ENCODE measurements at regions not wholly inside any gene's neighbourhood (a gene's known extent, or its start where the extent isn't known, plus 50 kb on each side); places are given as distances from the start of the nearest gene placed in this dataset.

- peaks cover 0 to 1% (median 0%) of the 10 kb centered on the region in 5 experiments for H3K9me3 ChIP-seq (ENCODE audit: control extremely low read depth in 1 of 5, control insufficient read depth in 4 of 5, insufficient read depth in 2 of 5, low read depth in 1 of 5, low read length in 4 of 5)
- CTCF ChIA-PET, result interaction anchor here (1.5 kb wide), 1 partner anchor 121 kb away, joined by 3 read pairs; no protein-coding TSS in a partner anchor
- DNase-seq, result no peak
- H3K27me3 ChIP-seq (replicated peaks in 2 of 5; ENCODE audit: control insufficient read depth in 4 of 5, insufficient read depth in 5 of 5, low read length in 4 of 5), result no peaks in the 10 kb centered on the region
- no peaks in the 10 kb centered on the region for H3K36me3 ChIP-seq (ENCODE audit: control insufficient read depth in 4 of 4, insufficient read depth in 4 of 4, low read length in 3 of 4)
- POLR2A ChIA-PET, result no interaction called here
- peaks cover 0 to 8% (median 2%) of the 10 kb centered on the region in 4 experiments for H3K4me1 ChIP-seq (ENCODE audit: control extremely low read depth in 1 of 4, control insufficient read depth in 4 of 4, insufficient read depth in 4 of 4, low read length in 3 of 4)
- 96% methylated on average over 3 of the region's 3 CpGs for WGBS (ENCODE audit: insufficient coverage)
- H3K27ac ChIP-seq (ENCODE audit: insufficient read depth in 1 of 2, low read depth in 1 of 2, low read length in 2 of 2, poor library complexity in 1 of 2, severe bottlenecking in 2 of 2), result no peak overlapping the region
- H3K4me3 ChIP-seq (ENCODE audit: control insufficient read depth in 1 of 7, extremely low read depth in 1 of 7, insufficient read depth in 4 of 7, low read depth in 2 of 7, low read length in 6 of 7), result no peak overlapping the region
These were observed 122.9 kb upstream of the SPRY2 start for GRCh38 chr13:80463673-80464352.

GRCh38 chr13:80462567-80462966 is 121.6 kb upstream of the SPRY2 start:
- Histone ChIP-seq H3K36me3 (ENCODE audit: control insufficient read depth in 4 of 4, insufficient read depth in 4 of 4, low read length in 3 of 4) (no peaks in the 10 kb centered on the region), H3K4me1 (ENCODE audit: control extremely low read depth in 1 of 4, control insufficient read depth in 4 of 4, insufficient read depth in 4 of 4, low read length in 3 of 4) (peaks cover 0 to 8% (median 2%) of the 10 kb centered on the region in 4 experiments), H3K9me3 (ENCODE audit: control extremely low read depth in 1 of 5, control insufficient read depth in 4 of 5, insufficient read depth in 2 of 5, low read depth in 1 of 5, low read length in 4 of 5) (peaks cover 0 to 1% (median 0%) of the 10 kb centered on the region in 5 experiments), H3K27ac (ENCODE audit: insufficient read depth in 1 of 2, low read depth in 1 of 2, low read length in 2 of 2, poor library complexity in 1 of 2, severe bottlenecking in 2 of 2) (no peak overlapping the region), H3K27me3 (replicated peaks in 2 of 5; ENCODE audit: control insufficient read depth in 4 of 5, insufficient read depth in 5 of 5, low read length in 4 of 5) (no peaks in the 10 kb centered on the region), H3K4me3 (ENCODE audit: control insufficient read depth in 1 of 7, extremely low read depth in 1 of 7, insufficient read depth in 4 of 7, low read depth in 2 of 7, low read length in 6 of 7) (no peak overlapping the region)
- POLR2A ChIA-PET, result no interaction called here
- CTCF ChIA-PET, result interaction anchor here (1.3 to 1.5 kb wide), 2 partner anchors 26 to 120 kb away, joined by 3 read pairs; no protein-coding TSS in a partner anchor
- peak in 1 of 3 donors; percentile 19 for DNase-seq

- no peak overlapping the region for H3K27ac ChIP-seq (ENCODE audit: insufficient read depth in 1 of 2, low read depth in 1 of 2, low read length in 2 of 2, poor library complexity in 1 of 2, severe bottlenecking in 2 of 2)
- no peak overlapping the region for H3K4me3 ChIP-seq (ENCODE audit: control insufficient read depth in 1 of 7, extremely low read depth in 1 of 7, insufficient read depth in 4 of 7, low read depth in 2 of 7, low read length in 6 of 7)
- WGBS (ENCODE audit: insufficient coverage), result no CpG with 5 or more reads among the region's 1 CpG
- ChIA-PET CTCF (interaction anchor here (1.3 to 1.5 kb wide), 2 partner anchors 26 to 119 kb away, joined by 3 read pairs; no protein-coding TSS in a partner anchor), POLR2A (no interaction called here)
- H3K36me3 ChIP-seq (ENCODE audit: control insufficient read depth in 4 of 4, insufficient read depth in 4 of 4, low read length in 3 of 4), result no peaks in the 10 kb centered on the region
- H3K9me3 ChIP-seq (ENCODE audit: control extremely low read depth in 1 of 5, control insufficient read depth in 4 of 5, insufficient read depth in 2 of 5, low read depth in 1 of 5, low read length in 4 of 5), result peaks cover 0 to 1% (median 0%) of the 10 kb centered on the region in 5 experiments
- no peaks in the 10 kb centered on the region for H3K27me3 ChIP-seq (replicated peaks in 2 of 5; ENCODE audit: control insufficient read depth in 4 of 5, insufficient read depth in 5 of 5, low read length in 4 of 5)
- peaks cover 0 to 8% (median 2%) of the 10 kb centered on the region in 4 experiments for H3K4me1 ChIP-seq (ENCODE audit: control extremely low read depth in 1 of 4, control insufficient read depth in 4 of 4, insufficient read depth in 4 of 4, low read length in 3 of 4)
- DNase-seq, result no peak
These were observed 121.1 kb upstream of the SPRY2 start for GRCh38 chr13:80462037-80462436.

GRCh38 chr13:80458543-80458942 is 117.6 kb upstream of the SPRY2 start:
- Histone ChIP-seq H3K27ac (ENCODE audit: insufficient read depth in 1 of 2, low read depth in 1 of 2, low read length in 2 of 2, poor library complexity in 1 of 2, severe bottlenecking in 2 of 2) (no peak overlapping the region), H3K27me3 (replicated peaks in 2 of 5; ENCODE audit: control insufficient read depth in 4 of 5, insufficient read depth in 5 of 5, low read length in 4 of 5) (no peaks in the 10 kb centered on the region), H3K4me3 (ENCODE audit: control insufficient read depth in 1 of 7, extremely low read depth in 1 of 7, insufficient read depth in 4 of 7, low read depth in 2 of 7, low read length in 6 of 7) (no peak overlapping the region), H3K36me3 (ENCODE audit: control insufficient read depth in 4 of 4, insufficient read depth in 4 of 4, low read length in 3 of 4) (no peaks in the 10 kb centered on the region), H3K9me3 (ENCODE audit: control extremely low read depth in 1 of 5, control insufficient read depth in 4 of 5, insufficient read depth in 2 of 5, low read depth in 1 of 5, low read length in 4 of 5) (no peaks in the 10 kb centered on the region), H3K4me1 (ENCODE audit: control extremely low read depth in 1 of 4, control insufficient read depth in 4 of 4, insufficient read depth in 4 of 4, low read length in 3 of 4) (peaks cover 4 to 16% (median 8%) of the 10 kb centered on the region in 4 experiments)
- ChIA-PET CTCF (no interaction called here), POLR2A (no interaction called here)
- no peak for DNase-seq
- 93% methylated on average over 2 of the region's 2 CpGs for WGBS (ENCODE audit: insufficient coverage)

GRCh38 chr13:80454245-80454644 is 113.3 kb upstream of the SPRY2 start:
- Histone ChIP-seq H3K36me3 (ENCODE audit: control insufficient read depth in 4 of 4, insufficient read depth in 4 of 4, low read length in 3 of 4) (no peaks in the 10 kb centered on the region), H3K9me3 (ENCODE audit: control extremely low read depth in 1 of 5, control insufficient read depth in 4 of 5, insufficient read depth in 2 of 5, low read depth in 1 of 5, low read length in 4 of 5) (peaks cover 0 to 3% (median 0%) of the 10 kb centered on the region in 5 experiments), H3K27ac (ENCODE audit: insufficient read depth in 1 of 2, low read depth in 1 of 2, low read length in 2 of 2, poor library complexity in 1 of 2, severe bottlenecking in 2 of 2) (peak overlapping the region in 1 of 2 experiments; percentile 78), H3K27me3 (replicated peaks in 2 of 5; ENCODE audit: control insufficient read depth in 4 of 5, insufficient read depth in 5 of 5, low read length in 4 of 5) (no peaks in the 10 kb centered on the region), H3K4me3 (ENCODE audit: control insufficient read depth in 1 of 7, extremely low read depth in 1 of 7, insufficient read depth in 4 of 7, low read depth in 2 of 7, low read length in 6 of 7) (no peak overlapping the region), H3K4me1 (ENCODE audit: control extremely low read depth in 1 of 4, control insufficient read depth in 4 of 4, insufficient read depth in 4 of 4, low read length in 3 of 4) (peaks cover 17 to 40% (median 31%) of the 10 kb centered on the region in 4 experiments)
- POLR2A ChIA-PET, result no interaction called here
- CTCF ChIA-PET, result interaction anchor here (1.6 kb wide), 1 partner anchor 17 kb away, joined by 5 read pairs; no protein-coding TSS in a partner anchor
- no CpG with 5 or more reads among the region's 1 CpG for WGBS (ENCODE audit: insufficient coverage)
- peak; percentile 95 to 99 (median 97) for DNase-seq

- ChIA-PET CTCF (no interaction called here), POLR2A (no interaction called here)
- Histone ChIP-seq H3K36me3 (ENCODE audit: control insufficient read depth in 4 of 4, insufficient read depth in 4 of 4, low read length in 3 of 4) (no peaks in the 10 kb centered on the region), H3K27ac (ENCODE audit: insufficient read depth in 1 of 2, low read depth in 1 of 2, low read length in 2 of 2, poor library complexity in 1 of 2, severe bottlenecking in 2 of 2) (no peak overlapping the region), H3K4me1 (ENCODE audit: control extremely low read depth in 1 of 4, control insufficient read depth in 4 of 4, insufficient read depth in 4 of 4, low read length in 3 of 4) (peaks cover 17 to 40% (median 31%) of the 10 kb centered on the region in 4 experiments), H3K4me3 (ENCODE audit: control insufficient read depth in 1 of 7, extremely low read depth in 1 of 7, insufficient read depth in 4 of 7, low read depth in 2 of 7, low read length in 6 of 7) (peak overlapping the region in 1 of 7 experiments; percentile 12), H3K9me3 (ENCODE audit: control extremely low read depth in 1 of 5, control insufficient read depth in 4 of 5, insufficient read depth in 2 of 5, low read depth in 1 of 5, low read length in 4 of 5) (peaks cover 0 to 3% (median 0%) of the 10 kb centered on the region in 5 experiments), H3K27me3 (replicated peaks in 2 of 5; ENCODE audit: control insufficient read depth in 4 of 5, insufficient read depth in 5 of 5, low read length in 4 of 5) (no peaks in the 10 kb centered on the region)
- DNase-seq, result no peak
- 100% methylated on average over 1 of the region's 1 CpG for WGBS (ENCODE audit: insufficient coverage)
These were observed 111.4 kb upstream of the SPRY2 start for GRCh38 chr13:80452279-80452678.

- ChIA-PET CTCF (interaction anchor here (1.1 kb wide), 1 partner anchor 16 kb away, joined by 4 read pairs; no protein-coding TSS in a partner anchor), POLR2A (no interaction called here)
- H3K9me3 ChIP-seq (ENCODE audit: control extremely low read depth in 1 of 5, control insufficient read depth in 4 of 5, insufficient read depth in 2 of 5, low read depth in 1 of 5, low read length in 4 of 5), result peaks cover 0 to 3% (median 0%) of the 10 kb centered on the region in 5 experiments
- no peaks in the 10 kb centered on the region for H3K27me3 ChIP-seq (replicated peaks in 2 of 5; ENCODE audit: control insufficient read depth in 4 of 5, insufficient read depth in 5 of 5, low read length in 4 of 5)
- H3K4me1 ChIP-seq (ENCODE audit: control extremely low read depth in 1 of 4, control insufficient read depth in 4 of 4, insufficient read depth in 4 of 4, low read length in 3 of 4), result peaks cover 17 to 40% (median 31%) of the 10 kb centered on the region in 4 experiments
- no peaks in the 10 kb centered on the region for H3K36me3 ChIP-seq (ENCODE audit: control insufficient read depth in 4 of 4, insufficient read depth in 4 of 4, low read length in 3 of 4)
- no peak overlapping the region for H3K4me3 ChIP-seq (ENCODE audit: control insufficient read depth in 1 of 7, extremely low read depth in 1 of 7, insufficient read depth in 4 of 7, low read depth in 2 of 7, low read length in 6 of 7)
- no peak overlapping the region for H3K27ac ChIP-seq (ENCODE audit: insufficient read depth in 1 of 2, low read depth in 1 of 2, low read length in 2 of 2, poor library complexity in 1 of 2, severe bottlenecking in 2 of 2)
- whole genome bisulfite sequencing (ENCODE audit: insufficient coverage), result 100% methylated on average over 1 of the region's 2 CpGs
- no peak for DNase-seq
These were observed 110.7 kb upstream of the SPRY2 start for GRCh38 chr13:80451641-80452040.

Measured in common myeloid progenitor, CD34-positive (primary cell).